ENCODE measurements at regions not wholly inside any gene's neighbourhood (a gene's known extent, or its start where the extent isn't known, plus 50 kb on each side); places are given as distances from the start of the nearest gene placed in this dataset.

DNA sequence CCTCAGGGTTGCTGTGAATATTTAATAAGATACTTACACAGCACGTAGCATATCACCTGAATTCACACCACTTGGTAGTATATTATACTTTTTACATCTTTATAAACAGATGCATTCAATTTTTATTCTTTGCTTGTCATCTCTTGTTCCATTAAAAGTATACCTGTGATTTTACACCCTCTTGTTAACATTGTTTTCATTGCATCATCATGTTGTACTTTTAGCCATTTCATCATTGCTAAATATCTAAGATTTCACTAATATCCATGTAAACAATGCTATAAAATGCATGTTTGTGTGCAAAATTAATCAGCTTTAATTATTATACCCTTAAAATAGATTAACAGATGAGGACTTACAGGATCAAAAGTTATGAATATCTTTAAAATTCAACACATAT lies 155.3 kb downstream of the MEX3B start:
- TF ChIP-seq, protein P1, sequence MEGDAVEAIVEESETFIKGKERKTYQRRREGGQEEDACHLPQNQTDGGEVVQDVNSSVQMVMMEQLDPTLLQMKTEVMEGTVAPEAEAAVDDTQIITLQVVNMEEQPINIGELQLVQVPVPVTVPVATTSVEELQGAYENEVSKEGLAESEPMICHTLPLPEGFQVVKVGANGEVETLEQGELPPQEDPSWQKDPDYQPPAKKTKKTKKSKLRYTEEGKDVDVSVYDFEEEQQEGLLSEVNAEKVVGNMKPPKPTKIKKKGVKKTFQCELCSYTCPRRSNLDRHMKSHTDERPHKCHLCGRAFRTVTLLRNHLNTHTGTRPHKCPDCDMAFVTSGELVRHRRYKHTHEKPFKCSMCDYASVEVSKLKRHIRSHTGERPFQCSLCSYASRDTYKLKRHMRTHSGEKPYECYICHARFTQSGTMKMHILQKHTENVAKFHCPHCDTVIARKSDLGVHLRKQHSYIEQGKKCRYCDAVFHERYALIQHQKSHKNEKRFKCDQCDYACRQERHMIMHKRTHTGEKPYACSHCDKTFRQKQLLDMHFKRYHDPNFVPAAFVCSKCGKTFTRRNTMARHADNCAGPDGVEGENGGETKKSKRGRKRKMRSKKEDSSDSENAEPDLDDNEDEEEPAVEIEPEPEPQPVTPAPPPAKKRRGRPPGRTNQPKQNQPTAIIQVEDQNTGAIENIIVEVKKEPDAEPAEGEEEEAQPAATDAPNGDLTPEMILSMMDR (IDR thresholded peaks at IDR 0.05): no peak
- no peak for TF ChIP-seq ZFX (IDR thresholded peaks at IDR 0.05; ENCODE audit: borderline replicate concordance)
